ENCODE measurements at regions not wholly inside any gene's neighbourhood (a gene's known extent, or its start where the extent isn't known, plus 50 kb on each side); places are given as distances from the start of the nearest gene placed in this dataset.
"Not testable (repeated sequence)": the region's sequence is repeated elsewhere in the genome, so short reads cannot be mapped to it uniquely, and the experiment has no call there.

- in situ Hi-C loops (cut with MboI; ENCODE audit: low sequenced_read_pairs), result no loop called here
- Histone ChIP-seq H3K27me3 (ENCODE audit: low read depth) (no peaks in the 10 kb centered on the region), H3K9me3 (no peaks in the 10 kb centered on the region), H3K4me1 (no peaks in the 10 kb centered on the region), H3K36me3 (replicated peaks) (no peaks in the 10 kb centered on the region), H3K4me3 (no peak overlapping the region)
- no peak for DNase-seq (ENCODE audit: low spot score in 2 of 2)
Measured at GRCh38 chr1:106378261-106378660, 678.2 kb upstream of the PRMT6 start.

- in situ Hi-C loops (cut with MboI; ENCODE audit: low sequenced_read_pairs), result no loop called here
- Histone ChIP-seq H3K4me1 (no peaks in the 10 kb centered on the region), H3K9me3 (no peaks in the 10 kb centered on the region), H3K4me3 (no peak overlapping the region), H3K36me3 (replicated peaks) (no peaks in the 10 kb centered on the region), H3K27me3 (ENCODE audit: low read depth) (no peaks in the 10 kb centered on the region)
- no peak for DNase-seq (ENCODE audit: low spot score in 2 of 2)
Measured at GRCh38 chr1:106380772-106381171, 675.7 kb upstream of the PRMT6 start.

DNA sequence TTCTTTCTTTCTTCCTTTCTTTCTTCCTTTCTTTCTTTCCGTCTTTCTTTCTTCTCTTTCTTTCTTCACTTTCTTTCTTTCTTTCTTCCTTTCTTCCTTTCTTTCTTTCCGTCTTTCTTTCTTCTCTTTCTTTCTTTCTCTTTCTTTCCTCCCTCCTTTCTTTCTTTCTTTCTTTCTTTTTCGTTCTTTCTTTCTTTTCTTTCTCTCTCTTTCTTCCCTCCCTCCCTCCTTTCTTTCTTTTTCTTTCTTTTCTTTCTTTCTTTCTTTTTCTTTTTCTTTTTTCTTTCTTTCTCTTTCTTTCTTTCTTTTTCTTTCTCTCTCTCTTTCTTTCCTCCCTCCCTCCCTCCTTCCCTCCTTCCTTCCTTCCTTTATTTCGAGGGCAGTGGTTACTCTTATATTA, 667.3 kb upstream of the PRMT6 start:
- H3K36me3 ChIP-seq (replicated peaks); H3K4me1 ChIP-seq; H3K9me3 ChIP-seq; H3K4me3 ChIP-seq; H3K27me3 ChIP-seq (ENCODE audit: low read depth); DNase-seq (ENCODE audit: low spot score in 2 of 2); in situ Hi-C loops (cut with MboI; ENCODE audit: low sequenced_read_pairs): not testable (repeated sequence)

GRCh38 chr1:106393046-106393445, 663.4 kb upstream of the PRMT6 start:
- in situ Hi-C loops (cut with MboI; ENCODE audit: low sequenced_read_pairs), result no loop called here
- no peak overlapping the region for H3K4me3 ChIP-seq
- H3K4me1 ChIP-seq, result no peaks in the 10 kb centered on the region
- H3K36me3 ChIP-seq (replicated peaks), result no peaks in the 10 kb centered on the region
- H3K9me3 ChIP-seq, result no peaks in the 10 kb centered on the region
- DNase-seq (ENCODE audit: low spot score in 2 of 2), result no peak
- no peaks in the 10 kb centered on the region for H3K27me3 ChIP-seq (ENCODE audit: low read depth)

GRCh38 chr1:106396020-106396419, 660.5 kb upstream of the PRMT6 start:
- Histone ChIP-seq H3K36me3 (replicated peaks) (no peaks in the 10 kb centered on the region), H3K9me3 (no peaks in the 10 kb centered on the region), H3K27me3 (ENCODE audit: low read depth) (no peaks in the 10 kb centered on the region), H3K4me1 (no peaks in the 10 kb centered on the region), H3K4me3 (no peak overlapping the region)
- in situ Hi-C loops (cut with MboI; ENCODE audit: low sequenced_read_pairs), result no loop called here
- DNase-seq (ENCODE audit: low spot score in 2 of 2), result no peak

GRCh38 chr1:106398391-106398790, 658.1 kb upstream of the PRMT6 start:
- no peaks in the 10 kb centered on the region for H3K36me3 ChIP-seq (replicated peaks)
- H3K4me1 ChIP-seq, result no peaks in the 10 kb centered on the region
- no peak for DNase-seq (ENCODE audit: low spot score in 2 of 2)
- H3K27me3 ChIP-seq (ENCODE audit: low read depth), result no peaks in the 10 kb centered on the region
- no peak overlapping the region for H3K4me3 ChIP-seq
- H3K9me3 ChIP-seq, result no peaks in the 10 kb centered on the region
- in situ Hi-C loops (cut with MboI; ENCODE audit: low sequenced_read_pairs), result no loop called here

DNA sequence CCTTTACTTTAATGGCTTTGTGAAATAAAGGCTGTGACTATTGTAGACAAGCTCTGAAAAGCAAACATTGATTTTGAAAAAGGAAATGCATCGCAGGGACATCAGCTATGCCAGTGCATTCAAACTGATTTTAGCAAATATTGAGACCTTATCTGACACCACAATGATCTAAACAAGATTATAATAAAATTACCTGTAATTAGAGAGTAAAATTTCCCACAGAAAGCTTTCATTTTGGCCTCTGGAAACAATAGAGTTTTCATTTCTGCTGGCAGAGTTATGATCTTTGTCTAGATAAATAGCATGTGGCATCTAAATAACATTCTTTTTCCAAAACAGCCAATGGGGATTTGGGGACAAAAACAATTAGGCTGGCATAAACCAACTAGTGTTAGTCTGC, 650.4 kb upstream of the PRMT6 start:
- Histone ChIP-seq H3K9me3 (no peaks in the 10 kb centered on the region), H3K4me3 (no peak overlapping the region), H3K27me3 (ENCODE audit: low read depth) (no peaks in the 10 kb centered on the region), H3K4me1 (no peaks in the 10 kb centered on the region), H3K36me3 (replicated peaks) (no peaks in the 10 kb centered on the region)
- DNase-seq (ENCODE audit: low spot score in 2 of 2), result no peak
- in situ Hi-C loops (cut with MboI; ENCODE audit: low sequenced_read_pairs), result no loop called here

DNA sequence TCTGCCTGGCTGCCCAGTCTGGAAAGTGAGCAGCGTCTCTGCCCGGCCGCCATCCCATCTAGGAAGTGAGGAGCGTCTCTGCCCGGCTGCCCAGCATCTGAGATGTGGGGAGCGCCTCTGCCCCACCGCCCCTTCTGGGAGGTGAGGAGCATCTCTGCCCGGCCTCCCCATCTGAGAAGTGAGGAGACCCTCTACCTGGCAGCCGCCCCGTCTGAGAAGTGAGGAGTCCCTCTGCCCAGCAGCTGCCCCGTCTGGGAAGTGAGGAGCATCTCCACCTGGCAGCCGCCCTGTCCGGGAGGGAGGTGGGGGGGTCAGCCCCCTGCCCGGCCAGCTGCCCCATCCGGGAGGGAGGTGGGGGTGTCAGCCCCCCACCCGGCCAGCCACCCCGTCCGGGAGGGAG, 644.2 kb upstream of the PRMT6 start:
- in situ Hi-C loops (cut with MboI; ENCODE audit: low sequenced_read_pairs), result not testable (repeated sequence)

DNA sequence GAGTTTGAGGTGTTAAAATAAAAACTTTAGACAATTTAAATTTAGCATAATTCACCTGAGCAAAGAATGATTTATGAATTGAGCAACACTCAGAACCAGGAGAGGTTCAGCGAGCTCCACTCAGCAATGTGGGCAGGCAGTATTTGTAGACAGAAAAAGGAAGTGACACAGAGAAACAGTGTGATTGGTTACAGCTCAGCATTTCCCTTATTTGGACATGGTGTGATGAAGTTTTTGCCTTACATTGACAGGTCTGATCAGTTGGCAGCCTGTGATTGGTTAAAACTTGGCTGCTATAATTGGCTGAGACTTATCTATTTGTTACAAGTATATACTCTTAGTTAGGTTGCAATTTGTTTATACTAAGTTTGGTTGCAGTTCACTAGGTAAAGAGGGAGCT, 621.2 kb upstream of the PRMT6 start:
- Histone ChIP-seq H3K9me3 (no peaks in the 10 kb centered on the region), H3K27me3 (ENCODE audit: low read depth) (no peaks in the 10 kb centered on the region), H3K4me1 (no peaks in the 10 kb centered on the region), H3K36me3 (replicated peaks) (no peaks in the 10 kb centered on the region), H3K4me3 (no peak overlapping the region)
- no peak for DNase-seq (ENCODE audit: low spot score in 2 of 2)
- in situ Hi-C loops (cut with MboI; ENCODE audit: low sequenced_read_pairs), result no loop called here

More for the DNA sequence above, 644.2 kb upstream of the PRMT6 start:
- DNase-seq (ENCODE audit: low spot score in 2 of 2); H3K4me1 ChIP-seq; H3K36me3 ChIP-seq (replicated peaks); H3K9me3 ChIP-seq; H3K27me3 ChIP-seq (ENCODE audit: low read depth); H3K4me3 ChIP-seq: not testable (repeated sequence)

DNA sequence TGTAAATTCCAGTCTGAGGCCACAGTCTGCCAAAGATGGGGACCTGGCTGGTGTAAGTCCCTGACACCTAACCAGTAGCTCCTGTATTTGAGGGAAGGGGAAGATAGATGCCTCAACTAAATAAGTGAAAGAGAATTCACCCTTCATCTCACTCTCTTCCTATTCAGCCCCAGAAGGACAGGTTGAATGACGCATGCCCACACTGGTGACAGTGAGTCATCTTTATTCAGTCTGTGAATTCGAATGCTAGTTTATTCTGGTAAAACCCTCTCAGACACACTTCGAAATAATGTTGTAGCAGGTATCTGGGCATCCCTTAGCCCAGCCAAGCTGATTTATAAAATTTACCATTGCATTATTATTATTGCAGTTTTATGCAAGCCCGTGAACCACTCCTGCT, 617.0 kb upstream of the PRMT6 start:
- in situ Hi-C loops (cut with MboI; ENCODE audit: low sequenced_read_pairs), result no loop called here
- no peaks in the 10 kb centered on the region for H3K36me3 ChIP-seq (replicated peaks)
- no peak for DNase-seq (ENCODE audit: low spot score in 2 of 2)
- no peaks in the 10 kb centered on the region for H3K4me1 ChIP-seq
- H3K9me3 ChIP-seq, result no peaks in the 10 kb centered on the region
- no peak overlapping the region for H3K4me3 ChIP-seq
- no peaks in the 10 kb centered on the region for H3K27me3 ChIP-seq (ENCODE audit: low read depth)

GRCh38 chr1:106447466-106447865, 609.0 kb upstream of the PRMT6 start:
- no peaks in the 10 kb centered on the region for H3K36me3 ChIP-seq (replicated peaks)
- no peak overlapping the region for H3K4me3 ChIP-seq
- no peaks in the 10 kb centered on the region for H3K27me3 ChIP-seq (ENCODE audit: low read depth)
- no peaks in the 10 kb centered on the region for H3K9me3 ChIP-seq
- in situ Hi-C loops (cut with MboI; ENCODE audit: low sequenced_read_pairs), result no loop called here
- H3K4me1 ChIP-seq, result no peaks in the 10 kb centered on the region
- no peak for DNase-seq (ENCODE audit: low spot score in 2 of 2)

DNA sequence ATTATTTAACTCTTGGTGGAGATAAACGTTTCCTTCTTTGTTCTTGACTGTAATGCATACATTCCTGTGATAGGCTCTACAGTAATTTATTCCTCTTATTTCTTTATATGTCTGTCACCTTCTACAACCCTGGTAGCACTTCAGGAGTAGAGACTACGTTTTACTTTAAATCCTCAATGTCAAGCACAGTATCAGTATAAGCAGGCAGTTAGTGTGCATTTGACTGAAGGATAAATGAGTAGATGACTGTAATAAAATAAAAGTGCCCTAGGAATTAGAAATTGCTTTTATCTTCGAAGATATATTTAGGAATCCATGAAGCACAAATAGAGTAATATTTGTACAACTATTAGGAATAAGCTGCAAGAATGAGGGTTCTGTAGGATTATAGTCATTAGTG, 599.6 kb upstream of the PRMT6 start:
- in situ Hi-C loops (cut with MboI; ENCODE audit: low sequenced_read_pairs), result no loop called here
- H3K4me1 ChIP-seq, result no peaks in the 10 kb centered on the region
- no peaks in the 10 kb centered on the region for H3K9me3 ChIP-seq
- H3K27me3 ChIP-seq (ENCODE audit: low read depth), result no peaks in the 10 kb centered on the region
- no peak overlapping the region for H3K4me3 ChIP-seq
- no peaks in the 10 kb centered on the region for H3K36me3 ChIP-seq (replicated peaks)
- DNase-seq (ENCODE audit: low spot score in 2 of 2), result no peak

GRCh38 chr1:106457368-106457767, 599.1 kb upstream of the PRMT6 start:
- H3K27me3 ChIP-seq (ENCODE audit: low read depth), result no peaks in the 10 kb centered on the region
- in situ Hi-C loops (cut with MboI; ENCODE audit: low sequenced_read_pairs), result no loop called here
- H3K4me3 ChIP-seq, result no peak overlapping the region
- no peaks in the 10 kb centered on the region for H3K9me3 ChIP-seq
- H3K36me3 ChIP-seq (replicated peaks), result no peaks in the 10 kb centered on the region
- no peak for DNase-seq (ENCODE audit: low spot score in 2 of 2)
- H3K4me1 ChIP-seq, result no peaks in the 10 kb centered on the region

GRCh38 chr1:106458866-106459265, 597.6 kb upstream of the PRMT6 start:
- Histone ChIP-seq H3K27me3 (ENCODE audit: low read depth) (no peaks in the 10 kb centered on the region), H3K4me1 (no peaks in the 10 kb centered on the region), H3K36me3 (replicated peaks) (no peaks in the 10 kb centered on the region), H3K4me3 (no peak overlapping the region), H3K9me3 (no peaks in the 10 kb centered on the region)
- no peak for DNase-seq (ENCODE audit: low spot score in 2 of 2)
- in situ Hi-C loops (cut with MboI; ENCODE audit: low sequenced_read_pairs), result no loop called here

DNA sequence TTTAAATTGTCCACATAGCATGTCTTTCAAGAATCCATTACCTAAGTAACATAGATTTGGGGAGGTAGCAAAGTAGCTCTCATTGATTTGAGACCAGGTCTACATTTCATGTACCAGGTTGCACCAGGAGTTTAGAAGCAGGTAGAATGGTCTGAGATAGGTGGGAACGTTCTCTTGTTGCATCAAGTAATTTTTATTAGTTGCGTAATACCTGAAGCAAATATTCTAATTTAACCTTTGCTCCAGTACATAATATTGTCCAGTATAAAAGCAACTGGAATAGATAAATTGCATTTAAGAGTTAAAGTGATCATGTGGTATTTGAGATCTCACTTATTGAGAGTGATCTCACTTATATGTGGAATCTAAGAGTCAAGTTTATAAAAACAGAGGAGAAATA, 597.1 kb upstream of the PRMT6 start:
- Histone ChIP-seq H3K27me3 (ENCODE audit: low read depth) (no peaks in the 10 kb centered on the region), H3K4me1 (no peaks in the 10 kb centered on the region), H3K4me3 (no peak overlapping the region), H3K36me3 (replicated peaks) (no peaks in the 10 kb centered on the region), H3K9me3 (no peaks in the 10 kb centered on the region)
- no peak for DNase-seq (ENCODE audit: low spot score in 2 of 2)
- in situ Hi-C loops (cut with MboI; ENCODE audit: low sequenced_read_pairs), result no loop called here

All from HAP-1 (cell line).